PC-3 (cell line): ENCODE measurements at regions not wholly inside any gene's neighbourhood (a gene's known extent, or its start where the extent isn't known, plus 50 kb on each side); places are given as distances from the start of the nearest gene placed in this dataset.

ENCODE experiments used
- ATAC-seq: fragments of 200-7000 bp; cut with Tn5 transposase; 2 replicates; pipeline ENCODE4 v1.9.1; 2020; ENCODE audit warnings: mild to moderate bottlenecking, moderate library complexity
- BruUV-seq: library from RNA; stranded (reverse); fragments of 400-500 nt; replicated peaks from 2 replicates; lab custom pipeline; 2021; lab: Mats Ljungman, UMichigan
- CTCF ChIA-PET: fragments of 300-600 bp; sonication (Branson Sonifier 250); formaldehyde crosslinking; loops from one replicate; lab custom pipeline; 2022; ENCODE audit warnings: antibody characterized with exemption; lab: Charles Lee
- POLR2A ChIA-PET: fragments of 300-600 bp; sonication (Branson Sonifier 250); formaldehyde crosslinking; loops from one replicate; lab custom pipeline; 2022; ENCODE audit warnings: antibody characterized with exemption; ENCODE audit not compliant: unreplicated experiment; lab: Charles Lee
- DNase-seq: peaks from one replicate; pipeline ENCODE4 v3.0.0-alpha.2; 2015
- H2AFZ ChIP-seq: fragments of 300-600 bp; sonication (generic); 2 replicates; pipeline ENCODE4 v1.6.0; 2016; ENCODE audit warnings: antibody characterized with exemption, low read length
- H3F3A ChIP-seq: fragments of 300-600 bp; sonication (generic); one replicate; pipeline ENCODE4 v1.6.0; 2017; ENCODE audit warnings: antibody characterized with exemption, low read length, control low read depth, mild to moderate bottlenecking; ENCODE audit not compliant: unreplicated experiment
- H3K27ac ChIP-seq: fragments of 300-600 bp; sonication (generic); 2 replicates; pipeline ENCODE4 v1.5.1; 2016; ENCODE audit warnings: mild to moderate bottlenecking, low read length
- H3K27me3 ChIP-seq: fragments of 300-600 bp; sonication (generic); 2 replicates; pipeline ENCODE4 v1.6.1; 2016; ENCODE audit warnings: low read length, mixed read lengths
- H3K36me3 ChIP-seq: fragments of 300-600 bp; sonication (generic); 2 replicates; pipeline ENCODE4 v1.6.1; 2016; ENCODE audit warnings: low read depth, mixed run types, low read length, mixed read lengths
- H3K4me1 ChIP-seq: fragments of 300-600 bp; sonication (generic); 2 replicates; pipeline ENCODE4 v1.5.1; 2016; ENCODE audit warnings: low read length; ENCODE audit not compliant: insufficient read depth
- H3K4me2 ChIP-seq: fragments of 300-600 bp; sonication (generic); 2 replicates; pipeline ENCODE4 v1.6.0; 2016; ENCODE audit warnings: low read length
- H3K4me3 ChIP-seq: fragments of 300-600 bp; sonication (generic); 2 replicates; pipeline ENCODE4 v1.5.1; 2016; ENCODE audit warnings: mild to moderate bottlenecking, low read length, mixed read lengths
- H3K79me2 ChIP-seq: fragments of 300-600 bp; sonication (generic); 2 replicates; pipeline ENCODE4 v1.6.1; 2017; ENCODE audit warnings: low read length, mixed read lengths
- H3K9ac ChIP-seq: fragments of 300-600 bp; sonication (generic); 2 replicates; pipeline ENCODE4 v1.6.0; 2016; ENCODE audit warnings: mild to moderate bottlenecking, low read length
- H3K9me2 ChIP-seq: fragments of 300-600 bp; sonication (generic); replicated peaks from 2 replicates; pipeline ENCODE4 v1.6.1; 2016; ENCODE audit warnings: mixed run types, low read length, mixed read lengths
- H3K9me3 ChIP-seq: fragments of 300-600 bp; sonication (generic); 2 replicates; pipeline ENCODE4 v1.6.1; 2016; ENCODE audit warnings: low read length, mixed read lengths
- H4K20me1 ChIP-seq: fragments of 300-600 bp; sonication (generic); 2 replicates; pipeline ENCODE4 v1.6.1; 2016; ENCODE audit warnings: low read length, mixed read lengths
- CTCF ChIP-seq: fragments of 300-600 bp; sonication (generic); conservative IDR thresholded peaks from 2 replicates; pipeline ENCODE4 v1.5.1; 2017; ENCODE audit warnings: antibody characterized with exemption, low read depth, mild to moderate bottlenecking, low read length
- EZH2 ChIP-seq: fragments of 300-600 bp; sonication (generic); IDR thresholded peaks from one replicate; pipeline ENCODE4 v1.6.1; 2017; ENCODE audit warnings: antibody characterized with exemption, mild to moderate bottlenecking, low read length; ENCODE audit not compliant: unreplicated experiment
- EZH2phosphoT487 ChIP-seq: fragments of 300-600 bp; sonication (generic); IDR thresholded peaks from 2 replicates; pipeline ENCODE4 v1.6.1; 2018; ENCODE audit warnings: mild to moderate bottlenecking, antibody characterized with exemption, low read length, borderline replicate concordance
- intact Hi-C: fragments of 100-400 bp; cut with micrococcal nuclease; formaldehyde crosslinking; loops from 2 replicates; pipeline ENCODE4 v1.9.0; 2023

- Histone ChIP-seq H3K79me2 (no peaks in the 10 kb centered on the region), H3K4me1 (no peaks in the 10 kb centered on the region), H3K4me3 (no peak overlapping the region), H2AFZ (no peak overlapping the region), H4K20me1 (no peaks in the 10 kb centered on the region), H3K27ac (no peak overlapping the region), H3K9me2 (no peaks in the 10 kb centered on the region), H3K9ac (no peak overlapping the region), H3F3A (no peaks in the 10 kb centered on the region), H3K9me3 (no peaks in the 10 kb centered on the region), H3K36me3 (no peaks in the 10 kb centered on the region), H3K27me3 (no peaks in the 10 kb centered on the region), H3K4me2 (no peak overlapping the region)
- no peak for TF ChIP-seq EZH2phosphoT487
- no peak for TF ChIP-seq CTCF
- TF ChIP-seq EZH2, result no peak
- no TSS peak for BruUV-seq
- ATAC-seq (no peak), DNase-seq (no peak)
- ChIA-PET POLR2A (no interaction called here), CTCF (no interaction called here)
- intact Hi-C loops, result no loop called here
Observed at GRCh38 chr2:217468042-217468830, 534.6 kb downstream of the TNS1 start.

- POLR2A ChIA-PET, result no interaction called here
- Histone ChIP-seq H3K4me2 (no peak overlapping the region), H3K4me1 (no peaks in the 10 kb centered on the region), H4K20me1 (no peaks in the 10 kb centered on the region), H3K27me3 (no peaks in the 10 kb centered on the region), H3K9me2 (no peaks in the 10 kb centered on the region), H3K36me3 (no peaks in the 10 kb centered on the region), H3K9ac (no peak overlapping the region), H3K27ac (no peak overlapping the region), H3K79me2 (no peaks in the 10 kb centered on the region), H3K9me3 (no peaks in the 10 kb centered on the region), H3K4me3 (no peak overlapping the region), H3F3A (no peaks in the 10 kb centered on the region), H2AFZ (no peak overlapping the region)
- no TSS peak for BruUV-seq
- intact Hi-C loops, result no loop called here
- CTCF ChIA-PET, result no interaction called here
- TF ChIP-seq EZH2phosphoT487, result no peak
- TF ChIP-seq EZH2, result no peak
- TF ChIP-seq CTCF, result no peak
- ATAC-seq, result no peak
- no peak for DNase-seq
Observed at GRCh38 chr2:217467331-217467730, 535.5 kb downstream of the TNS1 start.

- Histone ChIP-seq H3K9me3 (no peaks in the 10 kb centered on the region), H3K4me3 (no peak overlapping the region), H4K20me1 (no peaks in the 10 kb centered on the region), H3K9me2 (no peaks in the 10 kb centered on the region), H3F3A (no peaks in the 10 kb centered on the region), H3K79me2 (no peaks in the 10 kb centered on the region), H3K36me3 (no peaks in the 10 kb centered on the region), H3K4me1 (no peaks in the 10 kb centered on the region), H2AFZ (no peak overlapping the region), H3K4me2 (no peak overlapping the region), H3K27me3 (no peaks in the 10 kb centered on the region), H3K27ac (no peak overlapping the region), H3K9ac (no peak overlapping the region)
- BruUV-seq, result no TSS peak
- ChIA-PET CTCF (no interaction called here), POLR2A (no interaction called here)
- ATAC-seq (no peak), DNase-seq (no peak)
- TF ChIP-seq EZH2, result no peak
- no peak for TF ChIP-seq CTCF
- TF ChIP-seq EZH2phosphoT487, result no peak
- intact Hi-C loops, result no loop called here
Observed at GRCh38 chr2:217466805-217467204, 536.0 kb downstream of the TNS1 start.
